Mucosa of descending colon (tissue), 3 donors: ENCODE measurements at regions not wholly inside any gene's neighbourhood (a gene's known extent, or its start where the extent isn't known, plus 50 kb on each side); places are given as distances from the start of the nearest gene placed in this dataset.

Source experiments
- ATAC-seq: fragments of 200-7000 bp; cut with Tn5 transposase; one replicate; pipeline ENCODE4 v1.9.1; 2020; ENCODE audit warnings: mild to moderate bottlenecking, moderate library complexity
- DNase-seq, 3 donors: peaks; one replicate each; pipeline ENCODE4 v3.0.0-alpha.2; 2020
- H3K36me3 ChIP-seq: fragments of 200-600 bp; one replicate; pipeline ENCODE4 v1.8.0; 2021; ENCODE audit warnings: low read depth, mild to moderate bottlenecking
- H3K4me1 ChIP-seq: fragments of 200-600 bp; one replicate; pipeline ENCODE4 v1.8.0; 2021; ENCODE audit warnings: low read depth, mild to moderate bottlenecking
- H3K4me3 ChIP-seq: fragments of 200-600 bp; one replicate; pipeline ENCODE4 v1.8.0; 2021; ENCODE audit warnings: mild to moderate bottlenecking
- H3K9me3 ChIP-seq: fragments of 200-600 bp; one replicate; pipeline ENCODE4 v1.8.0; 2021; ENCODE audit warnings: mild to moderate bottlenecking
- CTCF ChIP-seq: fragments of 200-600 bp; IDR thresholded peaks from one replicate; pipeline ENCODE4 v1.8.0; 2022; ENCODE audit warnings: antibody characterized with exemption, mild to moderate bottlenecking
- intact Hi-C, 2 donors: fragments of 100-400 bp; cut with DNase I in 1 of 2; cut with micrococcal nuclease in 1 of 2; formaldehyde crosslinking; loops; one replicate each; pipeline versions ENCODE4 v1.11.0 to v1.11.1; 2022; cut with DNase I, micrococcal nuclease
- donor health status: DM: no; HTN: no; CAD: no; lungs with moderate emphysema.
- donor health status: DM: no; HTN: no; CAD: no.
- donor health status: DM: no; HTN: yes; CAD: no.

- DNase-seq (no peak), ATAC-seq (no peak)
- H3K36me3 ChIP-seq, result no peaks in the 10 kb centered on the region
- no peaks in the 10 kb centered on the region for H3K4me1 ChIP-seq
- no peaks in the 10 kb centered on the region for H3K9me3 ChIP-seq
- intact Hi-C loops, result no loop called here
- no peak overlapping the region for H3K4me3 ChIP-seq
- no peak for TF ChIP-seq CTCF
These were observed 85.5 kb downstream of the ADAMTS1 start for GRCh38 chr21:26759731-26760130.

- Histone ChIP-seq H3K36me3 (no peaks in the 10 kb centered on the region), H3K4me1 (no peaks in the 10 kb centered on the region), H3K9me3 (no peaks in the 10 kb centered on the region), H3K4me3 (no peak overlapping the region)
- no peak for ATAC-seq
- DNase-seq, result no peak
- TF ChIP-seq CTCF, result no peak
- intact Hi-C loops, result no loop called here
These were observed 86.9 kb downstream of the ADAMTS1 start for GRCh38 chr21:26758083-26758880.

GRCh38 chr21:26756491-26757159 is 88.6 kb downstream of the ADAMTS1 start:
- Histone ChIP-seq H3K36me3 (no peaks in the 10 kb centered on the region), H3K9me3 (no peaks in the 10 kb centered on the region), H3K4me1 (no peaks in the 10 kb centered on the region), H3K4me3 (no peak overlapping the region)
- intact Hi-C loops, result no loop called here
- TF ChIP-seq CTCF, result no peak
- no peak for DNase-seq
- ATAC-seq, result no peak

- Histone ChIP-seq H3K4me1 (no peaks in the 10 kb centered on the region), H3K9me3 (no peaks in the 10 kb centered on the region), H3K4me3 (no peak overlapping the region), H3K36me3 (no peaks in the 10 kb centered on the region)
- no peak for TF ChIP-seq CTCF
- no peak for DNase-seq
- no peak for ATAC-seq
- intact Hi-C loops, result no loop called here
These were observed 90.4 kb downstream of the ADAMTS1 start for GRCh38 chr21:26754853-26755252.

GRCh38 chr21:26753822-26754221 is 91.4 kb downstream of the ADAMTS1 start:
- no peak for ATAC-seq
- no peaks in the 10 kb centered on the region for H3K36me3 ChIP-seq

More at GRCh38 chr21:26753822-26754221, 91.4 kb downstream of the ADAMTS1 start:
- intact Hi-C loops, result no loop called here
- H3K4me3 ChIP-seq, result no peak overlapping the region
- H3K9me3 ChIP-seq, result no peaks in the 10 kb centered on the region
- no peaks in the 10 kb centered on the region for H3K4me1 ChIP-seq
- no peak for DNase-seq
- no peak for TF ChIP-seq CTCF
